Mesenchymal stem cell (in vitro differentiated cells and primary cell): ENCODE measurements at regions not wholly inside any gene's neighbourhood (a gene's known extent, or its start where the extent isn't known, plus 50 kb on each side); places are given as distances from the start of the nearest gene placed in this dataset.
A peak's percentile ranks its signal among the peaks of the same experiment; 100 is the strongest.

ENCODE experiments used
- DNase-seq: peaks from one replicate; pipeline ENCODE4 v3.0.0-alpha.2; 2013
- H2AFZ ChIP-seq: one replicate; pipeline ENCODE4 v1.6.1; 2013; ENCODE audit warnings: low read depth, mild to moderate bottlenecking, control low read depth, inconsistent platforms, low read length, moderate library complexity
- H2AK5ac ChIP-seq: 2 replicates; pipeline ENCODE4 v1.6.1; 2013; ENCODE audit warnings: low read length, moderate library complexity, mild to moderate bottlenecking, inconsistent platforms; ENCODE audit not compliant: severe bottlenecking
- H2BK120ac ChIP-seq: one replicate; pipeline ENCODE4 v1.6.1; 2013; ENCODE audit warnings: low read depth, mild to moderate bottlenecking, inconsistent platforms, low read length, moderate library complexity
- H2BK12ac ChIP-seq, 2 experiments: one replicate each; pipeline ENCODE4 v1.6.1; 2013; ENCODE audit warnings: inconsistent platforms in 2 of 2, low read length in 2 of 2, mild to moderate bottlenecking in 2 of 2, moderate library complexity in 2 of 2, control low read depth in 1 of 2
- H2BK15ac ChIP-seq: one replicate; pipeline ENCODE4 v1.6.1; 2013; ENCODE audit warnings: mild to moderate bottlenecking, low read depth, inconsistent platforms; ENCODE audit not compliant: poor library complexity, severe bottlenecking
- H2BK5ac ChIP-seq: 2 replicates; pipeline ENCODE4 v1.6.1; 2013; ENCODE audit warnings: low read depth, mild to moderate bottlenecking, low read length, control low read depth, inconsistent platforms; ENCODE audit not compliant: poor library complexity, severe bottlenecking
- H3K14ac ChIP-seq, 2 experiments: one replicate each; pipeline ENCODE4 v1.6.1; 2013; ENCODE audit warnings: inconsistent platforms in 2 of 2, low read length in 2 of 2, control low read depth in 1 of 2, mild to moderate bottlenecking in 1 of 2, moderate library complexity in 1 of 2
- H3K18ac ChIP-seq, 2 experiments: one replicate each; pipeline ENCODE4 v1.6.1; 2013; ENCODE audit warnings: inconsistent platforms in 2 of 2, low read length in 2 of 2, control low read depth in 1 of 2, low read depth in 1 of 2, mild to moderate bottlenecking in 1 of 2
- H3K23ac ChIP-seq, 2 experiments: one replicate each; pipeline ENCODE4 v1.6.1; 2013; ENCODE audit warnings: inconsistent platforms in 2 of 2, low read length in 2 of 2, mild to moderate bottlenecking in 2 of 2, moderate library complexity in 2 of 2, control low read depth in 1 of 2
- H3K27ac ChIP-seq: 2 replicates; pipeline ENCODE4 v1.5.1; 2013; ENCODE audit warnings: mild to moderate bottlenecking, moderate library complexity, low read length, control low read depth, inconsistent platforms; ENCODE audit not compliant: poor library complexity, severe bottlenecking
- H3K27me3 ChIP-seq, 2 experiments: 2 replicates each; pipeline versions ENCODE4 v1.6.1 to v1.7.0; 2013; ENCODE audit warnings: low read length in 2 of 2, mild to moderate bottlenecking in 2 of 2, moderate library complexity in 2 of 2, control low read depth in 1 of 2, inconsistent platforms in 1 of 2; ENCODE audit not compliant: control insufficient read depth in 1 of 2, insufficient read depth in 1 of 2
- H3K36me3 ChIP-seq, 2 experiments: 2 replicates each; pipeline versions ENCODE4 v1.6.1 to v1.7.0; 2013; ENCODE audit warnings: low read length in 2 of 2, control low read depth in 1 of 2, inconsistent platforms in 1 of 2, low read depth in 1 of 2, mild to moderate bottlenecking in 1 of 2; ENCODE audit not compliant: insufficient read depth in 2 of 2, control insufficient read depth in 1 of 2
- H3K4ac ChIP-seq, 2 experiments: one replicate each; pipeline ENCODE4 v1.6.1; 2013; ENCODE audit warnings: inconsistent platforms in 2 of 2, low read length in 2 of 2, mild to moderate bottlenecking in 2 of 2, moderate library complexity in 2 of 2, control low read depth in 1 of 2, low read depth in 1 of 2
- H3K4me1 ChIP-seq: 2 replicates; pipeline ENCODE4 v1.6.1; 2013; ENCODE audit warnings: low read depth, low read length, control low read depth; ENCODE audit not compliant: control insufficient read depth, insufficient read depth
- H3K4me2 ChIP-seq: 2 replicates; pipeline ENCODE4 v1.6.1; 2013; ENCODE audit warnings: low read length, mild to moderate bottlenecking, inconsistent platforms; ENCODE audit not compliant: poor library complexity, severe bottlenecking
- H3K4me3 ChIP-seq, 2 experiments: 2 replicates each; pipeline versions ENCODE4 v1.5.1 to v1.7.0; 2013; ENCODE audit warnings: low read length in 2 of 2, mild to moderate bottlenecking in 2 of 2, control low read depth in 1 of 2, low read depth in 1 of 2; ENCODE audit not compliant: insufficient read depth in 1 of 2
- H3K79me1 ChIP-seq: replicated peaks from 2 replicates; pipeline ENCODE4 v1.6.1; 2013; ENCODE audit warnings: mild to moderate bottlenecking, control low read depth, low read length, inconsistent platforms; ENCODE audit not compliant: poor library complexity, severe bottlenecking
- H3K9ac ChIP-seq: 2 replicates; pipeline ENCODE4 v1.7.0; 2013; ENCODE audit warnings: mild to moderate bottlenecking, low read length, moderate library complexity
- H3K9me3 ChIP-seq: 2 replicates; pipeline ENCODE4 v1.7.0; 2013; ENCODE audit warnings: mild to moderate bottlenecking, low read length; ENCODE audit not compliant: control insufficient read depth
- H4K8ac ChIP-seq: one replicate; pipeline ENCODE4 v1.6.1; 2013; ENCODE audit warnings: inconsistent platforms, mild to moderate bottlenecking, low read length, moderate library complexity
- H4K91ac ChIP-seq: one replicate; pipeline ENCODE4 v1.6.1; 2013; ENCODE audit warnings: mild to moderate bottlenecking, low read length, inconsistent platforms
- whole genome bisulfite sequencing: methylation state at CpG from one replicate; pipeline ENCODE4 v1.1.7; 2013; ENCODE audit warnings: mixed read lengths; 5-methylcytosine and 5-hydroxymethylcytosine counted together

DNA sequence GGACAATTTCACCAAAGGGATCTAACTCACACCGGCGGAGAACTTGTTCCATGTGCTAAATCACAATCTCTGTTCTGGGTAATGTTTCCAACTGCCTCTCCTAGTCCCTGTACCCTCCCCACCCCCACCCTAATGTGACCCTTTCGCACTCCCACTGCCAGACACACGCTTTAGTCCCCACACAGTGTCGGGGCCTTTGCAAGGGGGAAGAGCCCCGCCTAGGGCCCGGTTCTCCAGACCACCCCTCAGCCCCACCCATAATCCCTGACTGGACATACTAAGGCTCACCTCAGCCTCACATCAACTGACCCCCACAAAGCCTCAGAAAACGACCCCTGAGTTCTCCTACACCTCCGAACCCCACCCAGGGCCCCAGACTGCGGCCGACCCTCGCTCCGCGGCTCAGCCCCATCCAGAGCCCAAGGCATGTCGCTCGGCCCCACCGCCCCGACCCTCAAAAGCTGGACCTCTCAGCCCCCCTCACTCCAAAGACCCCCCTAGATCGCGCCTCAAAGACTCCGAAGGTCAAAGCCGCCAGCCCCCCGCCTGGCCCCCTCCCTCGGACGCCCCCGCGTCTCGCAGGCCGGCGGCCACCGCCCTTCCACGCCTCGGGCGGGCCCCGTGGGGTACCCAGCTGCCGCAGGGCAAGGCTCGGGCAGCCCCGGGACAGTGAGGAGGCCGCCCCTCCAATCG lies 72.0 kb upstream of the MAP4 start:
- peak overlapping the region; percentile 68 for H3K4me2 ChIP-seq

GRCh38 chr3:48086705-48087104 lies 70.5 kb upstream of the MAP4 start:
- H3K18ac ChIP-seq: no peak overlapping the region
- H3K4me1 ChIP-seq: peaks cover 14% of the 10 kb centered on the region
- no peak overlapping the region for H2BK120ac ChIP-seq
- H3K79me1 ChIP-seq: no peaks in the 10 kb centered on the region
- H3K36me3 ChIP-seq: peaks cover 0 to 11% of the 10 kb centered on the region in 2 experiments
- no peak overlapping the region for H4K91ac ChIP-seq
- H3K9me3 ChIP-seq: no peaks in the 10 kb centered on the region
- H2AFZ ChIP-seq: no peak overlapping the region
- peak overlapping the region; percentile 68 for H3K4me2 ChIP-seq
- peak overlapping the region; percentile 98 for H3K9ac ChIP-seq
- no peak overlapping the region for H2BK15ac ChIP-seq
- H2BK5ac ChIP-seq: no peak overlapping the region
- no peak overlapping the region for H2AK5ac ChIP-seq
- no peak overlapping the region for H2BK12ac ChIP-seq
- peak overlapping the region; percentile 59 for H3K27ac ChIP-seq
- no peak overlapping the region for H4K8ac ChIP-seq
- H3K4ac ChIP-seq: no peak overlapping the region
- H3K14ac ChIP-seq: no peak overlapping the region
- no peak overlapping the region for H3K23ac ChIP-seq
- H3K4me3 ChIP-seq: peak overlapping the region in 1 of 2 experiments; percentile 96
- peak; percentile 88 for DNase-seq
- H3K27me3 ChIP-seq: no peaks in the 10 kb centered on the region

More for the DNA sequence above, 72.0 kb upstream of the MAP4 start:
- H3K27ac ChIP-seq: peak overlapping the region; percentile 59
- H4K91ac ChIP-seq: peak overlapping the region; percentile 94
- peak overlapping the region; percentile 94 for H2BK120ac ChIP-seq
- peak overlapping the region; percentile 42 to 89 for H3K23ac ChIP-seq
- no peaks in the 10 kb centered on the region for H3K9me3 ChIP-seq
- peak overlapping the region in 1 of 2 experiments; percentile 99 for H3K14ac ChIP-seq
- peak overlapping the region in 1 of 2 experiments; percentile 83 for H2BK12ac ChIP-seq
- DNase-seq: no peak
- peak overlapping the region; percentile 96 for H3K4me3 ChIP-seq
- H3K9ac ChIP-seq: peak overlapping the region; percentile 98
- H2AFZ ChIP-seq: no peak overlapping the region
- H3K79me1 ChIP-seq: no peaks in the 10 kb centered on the region
- under 1% methylated on average over 40 of the region's 40 CpGs for WGBS
- no peaks in the 10 kb centered on the region for H3K27me3 ChIP-seq
- H2BK15ac ChIP-seq: peak overlapping the region; percentile 87
- H3K4ac ChIP-seq: peak overlapping the region; percentile 83 to 92
- peak overlapping the region; percentile 93 to 98 for H3K18ac ChIP-seq
- H2AK5ac ChIP-seq: peak overlapping the region; percentile 45
- H3K36me3 ChIP-seq: peaks cover 0 to 6% of the 10 kb centered on the region in 2 experiments
- peak overlapping the region; percentile 58 for H2BK5ac ChIP-seq
- H4K8ac ChIP-seq: peak overlapping the region; percentile 45
- peaks cover 11% of the 10 kb centered on the region for H3K4me1 ChIP-seq

GRCh38 chr3:48084929-48085328 lies 68.7 kb upstream of the MAP4 start:
- no peak overlapping the region for H3K4ac ChIP-seq
- H3K14ac ChIP-seq: no peak overlapping the region
- H3K79me1 ChIP-seq: no peaks in the 10 kb centered on the region
- H3K27ac ChIP-seq: no peak overlapping the region
- 81% methylated on average over 1 of the region's 1 CpG for WGBS
- H4K91ac ChIP-seq: no peak overlapping the region
- H3K4me3 ChIP-seq: no peak overlapping the region
- H3K23ac ChIP-seq: no peak overlapping the region
- H4K8ac ChIP-seq: no peak overlapping the region
- no peak overlapping the region for H3K18ac ChIP-seq
- no peak overlapping the region for H2BK120ac ChIP-seq
- no peak overlapping the region for H3K4me2 ChIP-seq
- peaks cover 0 to 15% of the 10 kb centered on the region in 2 experiments for H3K36me3 ChIP-seq
- H3K9ac ChIP-seq: peak overlapping the region; percentile 53
- no peak overlapping the region for H2BK12ac ChIP-seq
- no peak overlapping the region for H2AFZ ChIP-seq
- DNase-seq: no peak
- peaks cover 14% of the 10 kb centered on the region for H3K4me1 ChIP-seq
- H2BK15ac ChIP-seq: no peak overlapping the region
- H3K27me3 ChIP-seq: no peaks in the 10 kb centered on the region
- H3K9me3 ChIP-seq: no peaks in the 10 kb centered on the region
- no peak overlapping the region for H2BK5ac ChIP-seq
- H2AK5ac ChIP-seq: no peak overlapping the region

- Histone ChIP-seq H3K4me1 (peaks cover 11% of the 10 kb centered on the region), H3K9ac (peak overlapping the region; percentile 53), H3K18ac (no peak overlapping the region), H2BK12ac (no peak overlapping the region), H3K36me3 (peaks cover 0 to 15% of the 10 kb centered on the region in 2 experiments), H3K23ac (no peak overlapping the region), H2AK5ac (no peak overlapping the region), H2BK120ac (no peak overlapping the region), H3K9me3 (no peaks in the 10 kb centered on the region), H3K4me2 (no peak overlapping the region), H3K27me3 (no peaks in the 10 kb centered on the region), H4K8ac (no peak overlapping the region), H3K79me1 (no peaks in the 10 kb centered on the region), H3K27ac (no peak overlapping the region), H2AFZ (no peak overlapping the region), H3K4ac (no peak overlapping the region), H4K91ac (no peak overlapping the region), H2BK5ac (no peak overlapping the region), H3K14ac (no peak overlapping the region), H2BK15ac (no peak overlapping the region), H3K4me3 (no peak overlapping the region)
- DNase-seq: no peak
- WGBS: no CpG with 5 or more reads among the region's 2 CpGs
Measured at GRCh38 chr3:48084170-48084569, 68.0 kb upstream of the MAP4 start.
